T-helper 2 cell (primary cell): ENCODE measurements at regions not wholly inside any gene's neighbourhood (a gene's known extent, or its start where the extent isn't known, plus 50 kb on each side); places are given as distances from the start of the nearest gene placed in this dataset.

Experiments
- DNase-seq, 5 experiments: peaks; one replicate each; pipeline versions ENCODE4 v3.0.0 to v3.0.0-alpha.2; 2012 to 2022

DNA sequence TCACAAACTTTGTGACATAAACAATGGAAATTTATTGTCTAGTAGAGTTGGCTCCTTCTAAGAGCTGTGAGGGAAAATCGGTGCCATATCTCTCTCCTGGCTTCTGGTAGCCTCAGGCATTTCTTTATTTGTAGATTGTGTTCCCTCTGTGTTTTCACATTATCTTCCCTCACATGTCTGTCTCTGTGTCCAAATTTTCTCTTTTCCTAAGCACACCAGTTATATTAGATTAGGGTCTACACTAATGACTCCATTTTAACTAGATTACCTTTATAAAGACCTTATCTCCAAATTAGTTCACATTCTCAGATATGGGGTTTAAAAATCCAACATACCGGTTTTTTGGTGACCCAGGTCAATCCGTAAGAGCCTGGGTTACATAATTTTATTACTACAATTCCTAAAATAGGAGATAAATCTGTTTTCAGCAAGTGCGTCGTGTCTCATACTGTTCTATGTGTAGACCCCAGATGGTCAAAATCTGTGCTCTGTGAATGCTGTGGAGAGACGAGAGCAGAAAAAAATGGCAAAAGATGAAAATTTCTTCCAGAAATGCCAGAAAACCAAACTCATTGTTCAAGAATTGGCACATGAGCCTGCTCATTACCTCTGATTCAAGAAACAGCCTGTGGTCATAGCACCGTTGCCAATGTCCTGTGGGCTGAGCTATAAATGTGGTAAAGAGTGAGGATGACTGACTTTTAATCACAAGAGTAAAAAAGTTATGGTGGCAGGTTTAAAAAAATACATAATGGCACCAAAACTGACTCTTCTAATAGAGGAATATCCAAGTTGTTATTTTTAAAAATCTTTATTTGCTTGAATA, 574.7 kb downstream of the PCDH7 start:
- no peak for DNase-seq

DNA sequence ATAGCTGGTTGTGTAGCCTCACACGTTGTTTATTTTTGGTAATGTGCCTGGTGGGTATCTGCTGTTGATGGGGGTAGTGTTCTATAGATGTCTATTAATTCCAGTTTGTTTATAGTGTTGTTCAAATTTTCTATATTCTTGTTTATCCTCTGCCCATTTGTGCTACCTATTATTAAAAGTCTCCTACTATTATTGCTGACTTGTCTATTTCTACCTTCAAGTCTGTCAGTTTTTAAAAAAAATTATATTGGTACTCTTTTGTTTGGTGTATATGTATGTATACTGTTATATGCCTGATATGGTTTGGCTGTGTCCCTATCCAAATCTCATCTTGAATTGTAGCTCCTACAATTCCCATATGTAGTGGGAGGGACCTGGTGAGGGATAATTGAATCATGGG, 578.6 kb downstream of the PCDH7 start:
- DNase-seq: no peak

DNA sequence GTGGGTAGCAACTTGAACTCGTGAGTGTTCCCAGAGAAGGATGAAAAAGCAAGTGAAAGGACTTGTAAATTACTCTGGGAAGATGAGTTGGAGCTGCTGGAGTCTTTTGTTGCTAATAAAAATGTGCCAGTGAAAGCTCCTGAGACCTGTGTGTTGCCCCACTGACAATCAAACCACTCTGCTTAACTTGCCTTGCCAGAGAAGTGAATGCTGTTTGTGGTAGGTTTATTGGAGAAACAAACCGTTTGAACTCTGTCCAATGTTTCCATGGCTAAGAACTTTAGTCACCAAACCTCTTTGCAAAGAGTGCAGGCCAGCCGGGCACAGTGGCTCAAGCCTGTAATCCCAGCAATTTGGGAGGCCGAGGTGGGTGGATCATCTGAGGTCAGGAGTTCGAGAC, 586.9 kb downstream of the PCDH7 start:
- no peak for DNase-seq

DNA sequence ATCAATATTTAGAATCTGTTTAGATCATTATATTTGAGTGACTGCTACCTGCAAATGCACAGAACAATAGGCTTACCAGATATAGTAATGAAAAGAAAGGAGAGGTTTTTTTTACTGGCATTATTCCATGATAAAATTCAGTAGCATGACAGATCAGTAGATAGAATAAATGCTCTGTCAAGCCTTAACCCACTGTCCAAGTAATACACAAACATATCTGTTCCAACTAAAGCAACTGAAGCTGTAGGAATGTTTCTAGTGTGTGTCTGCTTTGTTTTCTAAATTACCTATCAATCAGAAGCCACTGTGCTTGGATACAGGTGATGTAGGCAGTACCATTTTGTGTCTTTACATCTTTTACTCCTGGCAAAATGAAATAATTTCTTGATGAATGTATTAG, 604.6 kb downstream of the PCDH7 start:
- no peak for DNase-seq

DNA sequence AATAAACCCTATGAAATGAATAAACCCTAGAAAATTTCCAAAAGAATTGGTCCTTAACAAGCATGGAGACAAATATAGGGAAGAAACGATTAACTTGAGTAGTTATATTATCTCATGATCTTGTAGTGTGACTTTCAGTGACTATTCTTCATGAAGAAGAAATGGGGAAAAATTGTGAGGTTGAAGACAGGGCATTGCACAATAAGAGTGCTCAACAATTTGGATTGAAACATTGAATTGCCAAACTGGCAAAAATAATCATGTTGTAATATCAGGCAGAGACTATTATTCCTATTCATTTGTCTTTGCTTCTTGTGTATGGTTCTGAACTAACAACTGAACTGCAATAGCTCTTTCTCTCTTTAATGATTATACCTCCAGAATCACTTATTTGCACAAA, 605.1 kb downstream of the PCDH7 start:
- no peak for DNase-seq

DNA sequence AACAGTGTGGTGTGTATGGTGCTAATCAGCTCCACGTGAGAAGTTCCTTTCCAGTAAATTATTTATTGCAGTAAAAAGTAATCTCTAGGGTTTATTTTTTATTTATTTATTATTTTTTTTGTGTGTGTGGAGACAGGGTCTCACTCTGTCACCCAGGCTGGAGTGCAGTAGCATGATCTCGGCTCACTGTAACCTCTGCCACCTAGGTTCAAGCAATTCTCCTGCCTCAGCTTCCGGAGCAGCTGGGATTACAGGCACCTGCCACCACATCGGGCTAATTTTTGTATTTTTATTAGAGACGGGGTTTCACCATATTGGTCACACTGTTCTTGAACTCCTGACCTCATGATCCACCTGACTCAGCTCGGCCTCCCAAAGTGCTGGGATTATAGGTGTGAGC, 606.9 kb downstream of the PCDH7 start:
- DNase-seq: no peak

DNA sequence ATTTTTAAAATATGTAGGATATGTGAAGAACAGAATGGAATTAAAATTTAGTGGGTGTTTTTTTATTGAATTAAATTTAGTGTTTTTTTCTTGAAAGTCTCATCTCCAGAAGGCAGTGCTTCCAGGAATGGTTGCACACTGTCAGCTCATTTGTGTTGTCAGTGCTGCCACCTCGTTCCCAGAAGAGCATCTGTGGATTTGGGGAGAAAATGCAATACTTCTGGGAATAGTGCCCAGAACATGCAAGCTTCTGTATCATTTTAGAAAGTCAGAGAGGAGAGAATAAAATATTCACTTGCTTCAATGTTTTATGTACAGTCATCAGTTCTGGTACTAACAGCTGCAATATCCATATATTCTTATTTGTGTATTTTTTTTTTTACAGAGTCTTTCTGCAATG, 608.8 kb downstream of the PCDH7 start:
- DNase-seq: no peak

DNA sequence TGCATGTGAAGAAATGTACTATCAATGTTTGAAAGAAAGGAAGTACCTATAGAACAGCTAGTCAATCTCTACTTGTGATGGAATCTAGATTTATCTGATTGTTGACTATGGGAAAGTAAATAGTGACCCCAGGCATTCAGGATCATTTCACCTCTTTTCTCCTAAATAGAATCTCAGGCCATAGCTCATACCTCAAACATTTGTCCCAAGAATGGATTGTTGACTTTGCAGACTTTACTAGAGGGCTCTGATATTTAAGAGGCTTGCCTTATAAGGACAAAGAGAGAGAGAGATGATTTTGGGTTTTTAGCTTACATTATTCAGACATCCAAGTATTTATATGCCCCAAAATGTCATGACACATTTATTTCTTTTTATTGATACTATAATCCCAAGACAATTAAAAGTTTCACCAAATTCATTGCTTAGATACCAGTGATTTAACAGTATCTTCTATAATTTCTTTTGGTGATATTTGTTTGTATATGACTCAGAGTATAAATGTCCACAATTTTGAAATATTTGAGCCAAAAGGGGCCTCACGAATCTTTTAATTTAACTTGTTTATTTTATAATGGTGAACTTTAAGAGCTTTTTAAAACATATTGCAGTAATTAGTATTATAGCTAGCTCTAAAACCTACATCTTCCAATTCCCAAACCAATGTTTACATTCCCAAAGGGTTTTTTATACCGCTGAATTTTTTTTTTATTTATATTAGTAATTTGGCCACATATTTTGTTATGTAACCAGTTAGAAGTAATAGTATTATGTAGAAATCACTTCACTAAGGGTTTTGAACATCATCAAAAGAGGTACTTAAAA, 614.1 kb downstream of the PCDH7 start:
- DNase-seq: no peak

DNA sequence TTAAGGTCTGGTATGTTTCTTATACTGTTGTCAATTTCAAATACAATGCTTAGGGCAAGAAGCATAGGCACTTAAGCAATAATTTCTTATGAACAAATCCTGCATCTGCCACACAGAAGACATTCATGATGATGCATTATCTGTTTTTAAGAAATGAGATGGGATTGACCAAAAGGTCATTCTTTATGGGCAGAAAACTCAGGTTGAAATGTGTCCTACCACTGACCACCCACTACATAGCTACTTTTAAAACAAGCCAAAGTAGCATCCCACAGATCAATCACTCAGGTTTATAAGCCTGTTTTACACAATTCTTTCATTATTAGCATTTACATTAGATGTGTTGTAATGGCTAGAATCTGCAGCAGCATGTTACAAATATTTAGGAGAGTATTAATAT, 617.8 kb downstream of the PCDH7 start:
- DNase-seq: no peak

DNA sequence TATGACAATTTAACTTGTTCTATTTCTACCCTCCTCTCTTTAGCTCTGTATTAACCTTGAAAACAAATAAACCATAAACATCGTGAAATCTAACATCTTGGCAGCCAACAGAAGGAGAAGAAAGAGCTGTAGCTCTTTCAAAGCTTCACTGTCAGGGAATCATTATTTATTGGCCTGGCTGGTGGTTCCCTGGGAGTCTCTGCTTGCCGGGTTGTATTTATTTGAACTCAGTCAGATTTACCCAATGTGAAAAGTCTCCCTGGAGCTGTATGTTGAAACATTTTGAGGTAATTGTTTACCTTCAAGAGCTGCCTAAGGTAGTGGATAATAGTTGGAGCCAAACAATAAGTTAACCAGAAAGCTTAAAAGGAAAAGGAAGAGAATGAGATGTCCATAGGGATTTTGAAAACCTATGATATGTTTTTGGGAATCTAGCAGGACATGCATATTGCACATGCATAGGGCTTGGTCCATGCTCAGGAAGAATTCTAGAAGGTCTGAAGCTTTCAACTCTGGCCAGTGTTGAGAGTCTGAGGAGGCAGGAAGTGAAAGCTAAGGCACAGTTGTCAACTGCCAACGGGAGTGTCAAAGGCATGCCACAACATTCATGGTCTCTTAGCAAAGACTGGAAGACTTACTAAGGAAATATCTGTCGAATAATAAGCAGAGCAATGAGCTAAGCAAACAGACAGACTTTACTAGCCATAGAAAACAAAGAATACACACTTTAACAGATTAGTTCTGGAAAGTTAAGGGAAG, 621.6 kb downstream of the PCDH7 start:
- DNase-seq: no peak

DNA sequence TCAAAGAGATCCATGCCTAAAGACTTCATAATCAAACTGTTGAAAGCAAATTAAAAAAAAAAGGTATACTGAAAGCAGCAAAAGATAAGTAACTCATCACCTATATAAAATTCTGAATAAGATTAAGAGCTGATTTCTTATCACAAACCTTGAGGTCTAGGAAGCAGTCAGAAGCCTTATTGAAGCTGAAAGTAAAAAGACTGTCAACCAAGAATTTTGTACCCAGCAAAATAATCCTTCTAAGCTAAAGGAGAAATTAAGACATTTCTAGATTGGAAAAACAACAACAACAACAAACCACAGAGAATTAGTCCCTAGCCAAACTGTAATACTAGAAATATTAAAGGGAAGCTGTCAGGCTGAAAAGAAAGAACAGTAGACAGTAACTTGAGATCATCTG, 622.9 kb downstream of the PCDH7 start:
- no peak for DNase-seq

DNA sequence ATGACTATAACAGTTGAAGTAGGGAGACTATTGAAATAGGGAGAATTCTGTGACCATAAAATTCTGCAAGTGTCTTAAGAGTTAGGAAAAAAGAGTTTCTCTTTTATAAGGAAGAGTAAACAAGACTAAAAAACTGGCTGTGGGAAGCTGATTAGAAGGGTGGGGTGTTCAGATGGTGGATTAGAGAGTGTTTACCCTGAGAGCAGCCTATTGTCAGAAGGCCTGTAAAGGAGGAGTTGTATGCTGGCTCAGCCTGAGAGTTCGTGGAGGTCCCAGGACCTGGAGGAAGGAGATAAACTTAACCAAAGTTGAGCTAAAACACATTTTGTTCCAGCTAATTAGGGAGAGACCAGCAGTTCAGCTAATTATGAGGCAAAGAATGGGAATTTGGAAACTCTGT, 629.7 kb downstream of the PCDH7 start:
- no peak for DNase-seq

DNA sequence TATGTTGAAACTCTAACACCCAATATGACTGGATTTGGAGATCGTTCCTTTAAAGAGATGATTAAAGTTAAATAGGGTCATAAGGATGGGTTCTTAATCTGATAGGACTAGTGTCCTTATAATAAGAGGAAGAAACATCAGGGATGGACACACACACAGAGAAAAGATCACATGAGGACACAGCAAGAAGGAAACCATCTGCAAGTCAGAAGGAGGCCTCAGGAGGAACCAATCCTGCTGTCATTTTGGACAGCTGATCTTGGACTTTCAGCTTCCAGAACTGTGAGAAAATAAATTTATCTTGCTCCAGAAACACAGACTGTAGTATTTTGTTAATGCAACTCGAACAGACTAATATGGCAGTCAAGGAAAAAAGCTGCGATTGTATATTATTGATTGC, 631.5 kb downstream of the PCDH7 start:
- no peak for DNase-seq

DNA sequence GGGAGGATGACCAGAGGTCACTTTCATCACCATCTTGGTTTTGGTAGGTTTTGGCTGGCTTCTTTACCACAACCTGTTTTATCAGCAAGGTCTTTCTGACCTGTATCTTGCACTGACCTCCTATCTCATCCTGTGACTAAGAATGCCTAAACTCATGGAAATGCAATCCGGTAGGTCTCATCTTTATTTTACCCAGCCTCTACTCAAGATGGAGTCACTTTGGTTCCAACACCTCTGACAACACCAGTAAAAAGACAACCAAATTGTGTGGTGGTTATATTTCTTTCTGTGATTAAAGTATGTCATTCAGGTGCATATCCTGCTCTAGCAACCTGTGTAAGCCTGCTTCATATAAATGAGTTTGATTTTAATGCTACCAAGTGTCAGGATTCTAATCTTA, 636.7 kb downstream of the PCDH7 start:
- no peak for DNase-seq

DNA sequence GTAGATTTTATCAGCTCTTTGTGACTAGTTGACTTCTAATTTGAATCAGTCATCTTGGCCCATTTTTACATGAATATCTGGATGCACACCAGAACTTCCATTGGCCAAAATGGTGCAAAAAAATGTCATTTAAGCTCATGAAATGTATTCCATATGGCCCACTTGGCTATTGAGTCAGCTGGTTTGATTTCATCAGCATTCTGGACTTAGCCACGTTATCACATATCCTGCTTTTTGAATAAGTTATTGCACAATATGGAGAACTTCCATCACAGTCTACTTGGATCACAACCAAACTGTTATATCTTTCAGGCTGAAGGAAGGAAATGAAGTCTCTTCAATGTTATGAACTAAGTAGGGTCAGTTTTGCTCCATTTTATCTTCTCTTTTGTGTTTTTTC, 640.6 kb downstream of the PCDH7 start:
- no peak for DNase-seq

DNA sequence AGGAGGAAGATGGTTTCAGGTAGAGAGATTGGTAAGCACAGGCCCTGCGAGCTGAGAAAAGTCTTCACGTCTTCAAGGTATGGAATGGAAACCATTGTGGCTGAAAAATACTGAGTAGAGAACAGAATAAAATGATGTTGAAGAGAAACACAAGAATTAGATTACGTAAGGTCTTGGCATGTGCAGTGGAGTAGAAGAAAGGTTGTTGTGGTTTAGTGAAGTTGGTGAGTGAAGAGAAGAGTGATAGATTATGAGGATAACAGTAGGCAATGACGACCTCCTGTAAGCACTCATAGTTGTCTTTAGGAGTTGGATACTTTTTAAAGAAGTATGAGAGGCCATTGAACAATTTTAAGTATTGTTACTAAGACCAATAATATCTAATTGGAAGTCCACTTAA, 642.6 kb downstream of the PCDH7 start:
- no peak for DNase-seq

DNA sequence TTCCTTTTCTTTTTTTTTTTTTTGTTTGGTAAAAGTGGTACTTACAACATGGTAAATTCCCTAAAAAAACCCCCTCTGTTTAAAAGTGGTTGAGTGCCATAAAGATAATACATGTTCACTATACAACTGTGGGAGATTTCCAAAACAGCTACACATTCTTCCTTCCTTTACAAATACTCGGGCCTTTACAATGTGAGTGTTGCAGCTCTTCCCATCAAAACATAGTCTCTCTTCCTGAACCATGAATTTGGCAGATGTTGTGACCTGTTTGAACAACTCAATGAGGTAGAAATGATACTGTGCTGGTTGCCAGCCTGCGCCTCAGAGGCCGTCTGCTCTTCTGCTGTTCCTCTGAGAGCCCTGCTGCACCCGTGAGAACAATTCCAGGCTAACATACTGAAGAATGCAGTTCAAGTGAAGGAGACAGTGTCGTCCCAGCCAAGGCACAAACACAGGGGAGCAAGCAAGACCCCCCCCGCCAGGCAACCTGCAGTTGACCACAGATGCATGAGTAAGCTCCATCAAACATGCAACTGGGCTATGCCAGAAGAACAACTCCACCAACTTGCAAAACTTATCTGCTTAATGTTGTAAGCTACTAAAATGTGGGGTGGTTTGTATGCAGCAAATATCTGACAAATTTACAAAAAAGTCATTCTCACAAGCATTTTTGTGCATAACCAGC, 645.0 kb downstream of the PCDH7 start:
- no peak for DNase-seq

DNA sequence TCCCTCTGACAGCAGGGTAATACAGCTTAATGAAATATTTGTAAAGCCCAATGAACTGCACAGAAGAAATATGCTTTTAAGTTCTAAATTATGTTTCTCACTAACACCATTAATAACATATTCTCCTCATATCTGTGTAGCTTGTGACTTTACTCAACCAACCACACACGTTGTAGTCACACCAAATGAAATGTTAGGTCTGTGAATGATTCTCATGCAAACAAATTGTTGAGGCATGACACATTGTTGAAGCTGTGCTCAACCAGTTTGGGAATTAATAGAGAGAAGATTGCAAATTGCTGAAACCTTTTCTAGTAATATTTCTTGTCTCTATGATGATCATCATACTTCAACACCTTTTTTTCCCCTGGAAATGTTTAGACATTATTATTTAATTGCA, 645.9 kb downstream of the PCDH7 start:
- no peak for DNase-seq

DNA sequence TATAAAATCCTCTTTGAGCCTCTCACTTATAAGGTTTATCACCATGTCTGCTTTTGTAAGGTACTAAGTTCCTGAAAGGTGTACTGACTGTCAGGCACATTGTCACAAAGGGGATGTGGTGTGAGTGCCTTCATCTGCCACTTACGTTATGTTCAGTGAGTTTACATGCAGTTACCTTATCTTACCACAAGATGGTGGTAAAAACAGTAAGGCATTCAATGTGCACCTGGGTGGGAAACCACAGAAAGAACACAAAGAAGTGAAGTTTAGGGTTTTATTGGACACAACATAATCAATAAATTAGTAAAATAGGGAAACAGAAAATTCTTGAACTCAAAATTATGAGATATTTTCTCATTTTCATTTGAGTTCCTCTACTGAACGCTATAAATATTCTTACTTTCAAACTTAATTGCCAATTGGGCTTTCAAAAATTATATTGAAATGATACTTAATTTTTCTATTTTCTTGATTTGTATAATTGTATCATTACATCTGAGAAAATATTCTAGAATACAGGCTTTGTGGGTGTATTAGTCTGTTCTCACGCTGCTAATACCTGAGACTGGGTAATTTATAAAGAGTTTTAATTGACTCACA, 650.8 kb downstream of the PCDH7 start:
- DNase-seq: peak in 1 of 5 experiments; percentile 39

DNA sequence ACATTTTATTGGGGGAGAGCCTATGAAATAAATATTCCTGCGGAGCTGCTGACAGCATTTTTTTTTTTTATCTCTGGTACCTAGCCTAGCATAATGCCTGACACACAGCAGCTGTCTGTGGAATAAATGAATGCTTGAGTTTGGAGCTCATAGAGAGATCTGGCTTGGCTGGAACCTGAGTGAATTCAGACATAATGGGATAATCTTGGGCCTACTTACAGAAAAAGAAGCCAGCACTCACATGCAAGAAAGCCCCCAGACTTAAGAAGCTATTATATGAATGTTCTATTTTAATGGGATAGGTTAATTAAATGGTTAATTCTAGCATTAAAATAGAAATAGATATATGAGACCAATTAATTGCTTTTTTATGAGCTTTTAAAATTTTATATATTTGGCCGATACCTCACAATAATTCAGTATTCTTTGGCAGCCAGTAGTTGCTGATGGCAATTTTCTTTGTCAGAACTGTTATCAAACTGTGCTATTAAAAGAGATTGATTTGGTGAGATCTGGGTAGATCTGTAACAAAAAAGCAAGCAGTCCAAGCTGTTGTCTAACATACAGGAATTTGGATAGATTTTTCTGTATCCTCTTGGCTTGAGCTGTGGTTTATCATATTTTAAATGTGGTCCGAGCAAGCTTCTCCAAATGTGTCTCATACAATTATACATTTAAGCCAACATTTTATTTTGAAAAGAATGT, 654.2 kb downstream of the PCDH7 start:
- DNase-seq: no peak

DNA sequence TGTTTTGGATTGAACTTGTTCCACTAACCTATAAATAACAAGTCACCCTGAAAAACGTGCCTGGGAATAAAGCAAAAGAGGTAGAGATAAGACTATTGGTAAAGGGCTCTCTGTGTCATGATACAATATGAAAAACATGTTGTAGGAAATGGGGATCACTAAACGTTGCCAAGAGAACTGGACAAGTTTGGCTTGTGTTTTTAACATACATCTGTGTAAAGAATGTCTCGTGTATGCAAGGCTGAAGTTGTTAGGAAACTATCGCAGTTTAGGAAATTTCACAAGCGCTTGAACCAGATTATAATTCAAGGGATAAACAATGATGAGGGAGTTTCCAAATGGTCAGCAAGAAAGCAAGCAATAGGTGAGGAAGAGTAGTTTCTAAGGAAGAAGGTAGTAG, 655.8 kb downstream of the PCDH7 start:
- no peak for DNase-seq

DNA sequence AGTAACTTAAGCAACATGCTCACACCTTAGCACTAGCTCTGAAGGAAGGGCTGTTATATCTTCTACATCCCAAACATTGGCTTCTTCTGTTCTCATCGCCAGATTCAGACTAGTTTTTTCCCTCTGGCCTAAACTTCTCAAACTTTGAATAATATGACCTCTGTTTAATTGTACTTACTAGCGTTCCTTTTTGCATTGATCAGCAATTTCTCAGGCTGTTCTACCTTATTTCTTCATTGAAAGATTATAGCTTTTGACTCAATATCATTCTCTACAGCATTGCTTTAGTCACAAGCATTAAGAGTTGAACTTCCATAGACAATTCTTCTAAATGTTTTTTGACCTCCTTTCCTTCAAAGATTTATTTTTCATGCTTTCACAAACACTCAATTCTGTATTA, 659.2 kb downstream of the PCDH7 start:
- DNase-seq: no peak
